ENCODE measurements at regions not wholly inside any gene's neighbourhood (a gene's known extent, or its start where the extent isn't known, plus 50 kb on each side); places are given as distances from the start of the nearest gene placed in this dataset.

DNA sequence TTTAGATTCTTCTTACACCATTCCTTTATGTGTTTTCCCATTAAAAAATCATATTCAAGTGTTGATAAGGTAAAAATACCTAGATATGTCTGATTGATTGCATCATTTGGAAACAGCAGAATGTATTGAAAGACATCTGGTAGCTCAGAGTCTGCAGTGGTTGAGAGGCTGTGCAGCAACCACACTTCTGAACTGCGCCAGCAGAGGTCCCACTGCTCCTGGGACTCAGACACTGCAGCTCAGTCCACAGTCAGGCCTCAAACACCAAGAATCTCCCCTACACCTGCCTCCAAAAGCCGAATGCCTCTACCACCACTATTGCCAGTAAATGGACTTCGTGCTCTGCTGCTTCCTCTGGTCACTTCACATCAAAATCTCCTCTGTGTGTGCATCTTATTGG, 176.9 kb upstream of the LMCD1 start:
- TF ChIP-seq, protein P1, sequence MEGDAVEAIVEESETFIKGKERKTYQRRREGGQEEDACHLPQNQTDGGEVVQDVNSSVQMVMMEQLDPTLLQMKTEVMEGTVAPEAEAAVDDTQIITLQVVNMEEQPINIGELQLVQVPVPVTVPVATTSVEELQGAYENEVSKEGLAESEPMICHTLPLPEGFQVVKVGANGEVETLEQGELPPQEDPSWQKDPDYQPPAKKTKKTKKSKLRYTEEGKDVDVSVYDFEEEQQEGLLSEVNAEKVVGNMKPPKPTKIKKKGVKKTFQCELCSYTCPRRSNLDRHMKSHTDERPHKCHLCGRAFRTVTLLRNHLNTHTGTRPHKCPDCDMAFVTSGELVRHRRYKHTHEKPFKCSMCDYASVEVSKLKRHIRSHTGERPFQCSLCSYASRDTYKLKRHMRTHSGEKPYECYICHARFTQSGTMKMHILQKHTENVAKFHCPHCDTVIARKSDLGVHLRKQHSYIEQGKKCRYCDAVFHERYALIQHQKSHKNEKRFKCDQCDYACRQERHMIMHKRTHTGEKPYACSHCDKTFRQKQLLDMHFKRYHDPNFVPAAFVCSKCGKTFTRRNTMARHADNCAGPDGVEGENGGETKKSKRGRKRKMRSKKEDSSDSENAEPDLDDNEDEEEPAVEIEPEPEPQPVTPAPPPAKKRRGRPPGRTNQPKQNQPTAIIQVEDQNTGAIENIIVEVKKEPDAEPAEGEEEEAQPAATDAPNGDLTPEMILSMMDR (IDR thresholded peaks at IDR 0.05; ENCODE audit: low read depth, low read length, poor library complexity, severe bottlenecking), result peak; percentile 47
- TF ChIP-seq EZH2phosphoT487 (IDR thresholded peaks at IDR 0.05; ENCODE audit: borderline replicate concordance, low read length), result no peak

All from DOHH2 (cell line).